T1000 (cell line): ENCODE measurements at regions not wholly inside any gene's neighbourhood (a gene's known extent, or its start where the extent isn't known, plus 50 kb on each side); places are given as distances from the start of the nearest gene placed in this dataset.
"Not testable (repeated sequence)": the region's sequence is repeated elsewhere in the genome, so short reads cannot be mapped to it uniquely, and the experiment has no call there.

Experiments used
- DNase-seq: peaks from one replicate; lab custom pipeline; 2025; ENCODE audit warnings: mixed read lengths; lab: John Stamatoyannopoulos, UW

DNA sequence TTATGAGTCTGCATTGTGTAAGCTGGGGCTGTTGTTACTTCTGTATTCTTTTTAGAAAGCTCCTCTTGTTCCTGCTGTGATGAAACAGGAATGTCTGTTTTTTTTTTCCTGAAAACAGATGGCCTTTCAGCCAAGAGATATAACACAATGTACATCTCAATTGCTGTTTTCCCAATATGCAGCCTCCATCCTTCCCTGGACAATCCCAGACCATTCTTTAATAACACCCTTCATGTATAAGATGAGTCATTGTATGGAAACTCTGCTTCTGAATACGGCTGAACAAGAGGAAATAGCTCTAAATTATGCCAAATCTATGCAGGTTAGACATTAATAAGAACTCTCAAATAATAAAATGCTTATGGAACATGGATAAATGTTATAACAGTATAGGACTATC is 60.2 kb upstream of the LRRC4C start:
- no peak for DNase-seq

DNA sequence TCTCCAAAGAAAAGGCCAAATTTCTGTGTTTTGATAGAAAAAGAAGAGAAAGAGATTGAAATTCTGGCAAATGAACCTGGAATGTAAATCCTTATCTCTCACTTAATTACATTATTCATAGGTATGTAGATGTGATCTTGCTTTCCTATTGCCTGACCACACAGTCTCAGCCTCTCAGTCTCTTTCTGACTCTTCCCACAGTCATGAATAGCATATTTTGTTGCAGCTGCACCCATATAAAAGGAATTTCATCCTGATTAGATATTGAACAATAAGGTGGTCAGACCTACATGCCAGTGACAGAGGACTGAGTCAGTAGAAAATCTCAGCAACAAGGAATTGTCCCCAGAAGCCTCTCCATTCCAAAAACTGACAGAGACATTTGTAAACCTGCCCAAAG is 62.9 kb upstream of the LRRC4C start:
- DNase-seq, result no peak

DNA sequence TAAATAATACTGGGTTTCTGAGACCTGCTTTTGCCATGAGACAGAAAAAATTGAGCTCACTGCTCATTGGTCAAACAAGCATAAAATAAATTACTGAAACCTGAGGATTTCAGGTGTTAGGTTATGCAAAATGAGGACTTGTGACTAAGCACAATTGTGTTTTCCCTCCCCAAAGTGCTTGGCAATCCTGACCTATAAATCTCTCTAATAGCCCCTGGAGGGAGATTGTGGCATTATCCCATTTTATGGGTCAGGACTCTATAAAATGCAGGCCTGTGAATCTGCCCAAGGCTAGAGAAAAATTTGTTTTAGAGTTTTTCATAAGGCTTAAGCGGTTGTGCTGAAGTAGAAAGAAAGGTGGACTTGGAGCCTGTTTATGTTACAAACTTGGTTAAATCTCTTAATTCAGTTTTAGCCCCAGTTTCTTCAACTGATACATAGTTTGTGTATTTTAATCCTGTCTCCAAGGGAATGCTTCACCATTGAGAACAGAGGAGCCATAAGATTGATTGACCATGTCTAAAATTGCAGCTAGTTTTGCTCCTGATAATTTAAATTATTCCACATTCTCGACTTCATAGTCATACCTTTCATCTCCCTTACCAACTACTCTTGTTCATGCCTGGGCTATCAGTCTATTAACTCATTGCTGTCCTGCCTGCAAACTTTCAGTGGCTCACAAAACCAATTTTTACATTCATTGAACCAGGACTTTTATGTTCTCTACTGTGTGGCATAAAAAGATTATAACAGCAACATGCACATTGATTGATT is 63.6 kb upstream of the LRRC4C start:
- no peak for DNase-seq

DNA sequence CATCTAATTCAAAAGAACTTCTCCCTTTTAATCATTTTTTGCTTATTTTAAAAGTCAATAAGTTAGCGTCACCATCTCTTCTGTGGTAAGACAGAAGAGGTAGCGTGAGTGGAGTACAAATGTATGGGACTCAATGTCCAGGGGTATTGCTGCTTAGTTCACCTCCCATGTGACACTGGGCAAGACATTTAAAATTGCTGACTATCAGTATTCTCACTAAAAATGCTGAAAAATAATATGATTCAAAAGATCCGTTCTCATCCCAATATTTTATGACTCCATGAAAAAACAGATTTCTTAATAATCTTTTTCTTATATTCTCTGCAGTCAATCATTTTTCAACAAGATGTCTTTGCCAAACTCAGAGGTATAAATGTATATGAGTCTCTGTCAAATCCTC is 68.1 kb upstream of the LRRC4C start:
- no peak for DNase-seq

DNA sequence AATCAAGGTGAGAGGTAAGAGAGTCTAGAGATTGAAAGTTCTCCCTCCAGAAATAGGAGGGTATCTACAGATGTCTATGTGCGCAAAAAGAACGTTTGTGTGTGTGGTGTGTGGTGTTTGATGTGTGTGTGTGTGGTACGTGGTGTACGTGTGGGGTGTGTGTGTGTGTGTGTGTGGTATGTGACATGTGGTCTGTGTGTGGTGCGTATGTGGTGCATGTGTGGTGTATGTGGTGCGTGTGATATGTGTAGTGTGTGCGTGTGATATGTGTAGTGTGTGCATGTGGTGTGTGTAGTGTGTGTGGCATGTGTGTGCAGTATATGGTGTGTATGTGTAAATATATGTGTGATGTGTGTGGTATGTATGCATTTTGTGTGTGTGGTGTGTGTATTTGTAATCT is 73.0 kb upstream of the LRRC4C start:
- no peak for DNase-seq

DNA sequence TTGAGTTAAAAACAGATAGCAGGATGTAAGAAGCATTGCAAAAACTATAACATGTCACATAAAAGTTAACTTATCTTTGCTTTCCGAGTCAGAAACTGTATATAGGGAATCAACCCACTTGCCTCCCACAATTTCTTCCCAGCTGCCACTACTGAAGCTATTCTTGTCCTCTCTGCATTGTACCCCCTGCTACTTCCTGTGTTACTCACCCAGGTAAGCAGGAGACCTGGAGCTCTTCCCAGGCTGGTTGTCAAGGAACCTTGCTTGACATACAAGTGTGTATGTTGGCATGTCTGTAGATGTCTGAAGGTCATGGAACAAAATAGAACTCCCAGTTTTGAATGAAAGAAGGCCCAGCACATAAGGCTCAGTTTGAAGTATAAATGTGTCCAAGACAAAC is 74.3 kb upstream of the LRRC4C start:
- DNase-seq, result no peak

DNA sequence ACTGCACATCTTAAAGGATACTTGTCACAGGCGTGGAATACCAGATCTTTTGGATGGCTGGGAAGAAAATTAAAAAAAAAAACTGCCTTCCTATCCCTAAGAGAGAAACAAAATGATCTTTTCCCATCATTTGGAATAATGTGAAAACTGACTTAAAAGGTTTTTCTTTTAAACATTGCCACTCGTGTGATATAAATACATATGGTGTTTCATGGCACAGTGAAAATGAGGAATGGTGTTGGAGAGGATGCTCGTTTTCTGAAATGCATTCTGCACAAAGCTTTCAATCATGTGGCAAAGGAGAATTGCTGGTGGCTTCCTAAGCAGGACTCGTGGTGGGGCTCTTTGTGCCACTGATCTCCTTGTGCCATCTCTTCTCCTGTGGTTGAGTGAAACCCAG is 74.9 kb upstream of the LRRC4C start:
- no peak for DNase-seq

DNA sequence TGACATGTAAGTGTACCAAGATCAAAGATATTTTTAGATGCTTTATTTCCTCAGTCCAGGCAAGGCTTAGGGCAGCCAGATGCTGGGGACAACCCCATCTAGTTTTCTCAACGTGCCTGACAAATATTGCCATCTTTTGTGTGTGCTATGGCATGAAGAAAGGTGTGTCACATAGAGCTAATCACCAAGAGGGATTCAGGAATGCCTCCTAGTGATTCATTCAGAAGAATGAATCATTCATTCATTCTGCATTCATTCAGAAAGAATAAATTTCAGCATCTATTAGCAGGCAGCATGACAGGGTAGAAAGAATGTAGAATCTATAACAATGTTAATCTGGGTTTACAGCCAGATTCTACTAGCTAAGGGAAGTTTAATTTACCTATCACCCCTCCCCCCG is 75.4 kb upstream of the LRRC4C start:
- no peak for DNase-seq

DNA sequence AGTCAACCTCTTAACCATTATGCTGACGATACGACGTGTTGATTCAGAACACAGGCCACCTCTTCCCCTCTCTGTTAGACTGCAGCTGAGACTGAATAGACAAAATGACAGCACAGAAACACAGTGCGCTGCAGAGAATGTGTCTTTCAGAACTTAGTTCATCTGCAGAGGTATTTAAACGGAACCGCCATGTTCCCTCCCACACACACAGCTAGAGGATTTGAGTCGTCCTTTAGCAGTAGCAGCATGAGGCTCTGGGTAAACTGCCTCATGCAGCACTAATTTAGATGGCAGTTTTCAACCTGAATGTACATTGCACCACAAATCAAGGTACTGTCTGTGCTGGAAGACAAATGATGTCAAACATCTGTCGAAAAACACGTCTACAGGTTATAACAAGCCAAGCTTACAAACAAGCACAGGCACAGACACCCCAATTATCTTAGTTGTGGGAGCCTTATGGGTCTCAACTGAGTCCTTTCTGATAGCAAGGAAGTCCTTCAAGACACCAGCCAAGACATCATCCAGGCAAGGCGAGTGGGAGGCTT is 76.6 kb upstream of the LRRC4C start:
- no peak for DNase-seq

DNA sequence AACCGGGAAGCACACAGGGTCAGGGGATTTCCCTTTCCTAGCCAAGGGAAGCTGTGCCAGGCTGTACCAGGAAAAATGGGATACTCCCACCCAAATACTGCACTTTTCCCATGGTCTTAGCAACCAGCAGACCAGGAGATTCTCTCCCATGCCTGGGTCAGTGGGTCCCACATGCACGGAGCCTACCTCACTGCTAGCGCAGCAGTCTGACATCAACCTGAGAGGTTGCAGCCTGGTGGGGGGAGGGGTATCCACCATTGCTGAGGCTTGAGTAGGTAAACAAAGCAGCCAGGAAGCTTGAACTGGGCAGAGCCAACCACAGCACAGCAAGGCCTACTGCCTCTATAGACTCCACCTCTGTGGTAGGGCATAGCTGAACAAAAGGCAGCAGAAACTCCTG is 85.5 kb upstream of the LRRC4C start:
- DNase-seq, result not testable (repeated sequence)

DNA sequence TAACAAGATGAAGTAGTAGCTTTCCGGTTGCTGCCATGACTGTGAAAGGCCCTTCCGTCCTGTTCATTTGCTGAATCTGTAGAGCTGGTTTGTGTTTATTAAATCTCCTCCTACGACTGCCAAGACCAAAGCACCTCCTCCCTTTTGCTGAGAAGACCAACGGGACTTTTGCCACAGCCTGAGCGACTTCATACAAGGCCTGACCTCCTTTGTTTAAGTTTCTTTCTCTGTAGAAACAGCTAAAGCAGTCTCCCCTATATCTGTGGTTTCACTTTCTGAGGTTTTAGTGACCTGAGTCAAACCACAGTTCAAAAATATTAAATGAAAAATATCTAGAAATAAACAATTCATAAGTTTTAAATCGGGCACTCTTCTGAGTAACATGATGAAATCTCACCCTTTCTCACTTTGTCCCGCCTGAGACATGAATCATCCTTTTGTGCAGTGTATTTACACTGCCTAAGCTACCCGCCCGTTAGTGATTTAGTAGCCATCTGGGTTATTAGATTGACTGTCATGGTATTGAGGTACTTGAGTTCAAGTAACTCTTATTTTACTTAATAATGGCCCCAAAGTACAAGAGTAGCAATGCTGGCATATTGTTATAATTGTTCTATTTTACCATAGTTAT is 119.1 kb upstream of the LRRC4C start:
- DNase-seq, result no peak

DNA sequence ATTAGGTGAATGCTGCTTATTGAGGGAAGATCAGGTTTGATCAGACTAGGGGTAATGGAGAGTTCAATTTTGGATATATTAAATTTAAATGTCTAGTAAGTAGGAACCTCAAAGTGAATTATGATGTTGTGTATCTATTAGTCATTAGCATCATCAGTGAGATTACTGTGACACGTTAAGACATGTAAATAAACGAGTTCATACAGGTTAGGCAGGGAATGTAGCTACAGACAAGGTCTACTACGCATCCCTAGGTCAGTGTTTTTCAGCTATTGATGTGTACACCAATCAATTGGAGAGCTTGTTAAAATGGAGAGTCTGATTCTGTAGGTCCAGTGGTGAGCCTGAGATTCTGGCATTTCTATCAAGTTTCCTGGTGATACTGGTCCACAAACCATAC is 120.1 kb upstream of the LRRC4C start:
- DNase-seq, result no peak

DNA sequence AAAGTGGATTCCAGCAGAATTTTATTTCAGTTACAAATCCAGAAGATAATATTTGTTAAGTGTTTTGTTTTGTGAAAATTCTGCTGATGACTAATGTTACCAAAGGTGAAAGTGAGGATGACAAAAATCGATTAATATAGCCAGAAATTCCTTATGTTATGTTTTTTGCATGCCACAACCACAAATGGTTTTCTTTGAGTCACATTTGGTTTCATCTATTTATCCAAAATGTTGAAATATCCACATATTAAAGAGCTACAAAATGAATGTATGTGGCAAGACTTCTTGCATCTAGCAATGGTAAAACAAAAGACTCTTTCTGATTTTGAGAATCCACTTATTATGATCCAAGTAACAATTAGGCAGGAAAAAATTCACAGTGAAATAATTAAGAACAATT is 150.1 kb upstream of the LRRC4C start:
- DNase-seq, result no peak

DNA sequence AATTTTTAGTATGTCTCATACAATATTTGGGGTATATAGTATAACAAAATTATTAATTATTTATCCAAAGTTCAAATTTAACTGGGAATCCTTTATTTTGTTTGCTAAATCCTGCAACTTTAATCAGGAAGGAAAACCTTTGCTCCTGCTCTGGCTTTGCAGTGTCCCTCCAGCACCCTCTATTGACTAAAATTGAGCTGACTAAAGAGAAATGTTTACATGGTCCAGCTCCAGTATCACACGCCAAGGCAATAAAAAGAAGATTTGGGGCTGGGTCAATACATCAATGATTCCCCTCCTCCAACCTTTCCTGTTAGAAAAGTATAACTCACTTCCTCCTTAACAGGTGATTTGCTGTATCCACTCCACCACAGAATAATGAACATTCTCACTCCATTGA is 153.0 kb upstream of the LRRC4C start:
- DNase-seq, result no peak

DNA sequence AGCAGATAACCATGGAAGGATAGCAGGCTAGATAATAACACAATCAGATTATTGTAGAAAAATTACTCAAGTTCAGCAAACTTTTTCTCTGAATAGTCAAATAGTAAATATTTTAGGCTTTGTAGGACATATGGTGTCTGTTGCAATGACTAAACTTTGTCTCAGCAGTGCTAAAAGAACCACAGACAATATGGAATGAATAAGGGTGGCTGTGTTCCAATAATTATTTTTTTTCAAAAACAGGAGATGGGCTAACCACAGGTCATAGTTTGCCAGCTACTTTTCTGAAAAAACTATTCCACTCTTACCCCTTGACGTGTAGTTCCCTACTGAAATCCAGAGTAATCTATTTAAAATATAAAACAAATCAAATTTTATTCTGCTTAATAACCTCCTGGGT is 153.9 kb upstream of the LRRC4C start:
- DNase-seq, result no peak

DNA sequence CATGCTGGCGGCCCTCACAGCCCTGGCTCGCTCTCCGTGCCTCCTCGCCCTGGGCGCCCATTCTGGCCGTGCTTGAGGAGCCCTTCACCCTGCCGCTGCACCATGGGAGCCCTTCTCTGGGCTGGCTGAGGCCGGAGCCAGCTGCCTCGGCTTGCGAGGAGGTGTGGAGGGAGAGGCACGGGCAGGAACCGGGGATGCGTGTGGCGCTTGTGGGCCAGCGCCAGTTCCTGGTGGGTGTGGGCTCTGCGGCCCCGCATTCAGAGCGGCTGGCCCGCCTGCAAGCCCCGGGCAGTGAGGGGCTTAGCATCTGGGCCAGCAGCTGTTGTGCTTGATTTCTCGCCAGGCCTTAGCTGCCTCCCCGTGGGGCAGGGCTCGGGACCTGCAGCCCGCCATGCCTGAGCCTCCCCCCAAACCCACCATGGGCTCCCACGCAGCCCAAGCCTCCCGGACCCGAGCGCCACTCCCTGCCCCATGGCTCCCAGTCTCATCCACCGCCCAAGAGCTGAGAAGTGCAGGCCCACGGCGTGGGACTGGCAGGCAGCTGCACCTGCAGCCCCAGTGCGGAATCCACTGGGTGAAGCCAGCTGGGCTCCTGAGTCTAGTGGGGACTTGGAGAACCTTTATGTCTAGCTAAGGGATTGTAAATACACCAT is 163.4 kb upstream of the LRRC4C start:
- DNase-seq, result no peak

DNA sequence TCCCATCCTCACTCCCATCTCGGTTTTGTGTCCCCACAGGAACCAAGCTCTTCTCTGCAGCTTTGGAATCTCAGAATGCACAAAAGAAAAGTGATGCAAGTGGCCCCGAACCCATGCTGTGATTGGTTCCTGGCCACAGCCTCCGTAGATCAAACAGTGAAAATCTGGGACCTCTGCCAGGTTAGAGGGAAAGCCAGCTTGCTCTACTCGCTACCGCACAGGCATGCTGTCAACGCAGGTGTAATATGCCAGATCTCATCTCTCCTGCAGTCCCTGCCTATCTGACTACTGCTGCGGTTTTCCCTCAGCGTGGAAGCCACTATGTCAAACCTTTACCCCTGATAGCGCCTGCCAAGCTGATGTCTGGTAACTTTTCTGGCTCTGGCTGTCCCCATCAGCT is 200.5 kb upstream of the LRRC4C start:
- DNase-seq, result no peak

DNA sequence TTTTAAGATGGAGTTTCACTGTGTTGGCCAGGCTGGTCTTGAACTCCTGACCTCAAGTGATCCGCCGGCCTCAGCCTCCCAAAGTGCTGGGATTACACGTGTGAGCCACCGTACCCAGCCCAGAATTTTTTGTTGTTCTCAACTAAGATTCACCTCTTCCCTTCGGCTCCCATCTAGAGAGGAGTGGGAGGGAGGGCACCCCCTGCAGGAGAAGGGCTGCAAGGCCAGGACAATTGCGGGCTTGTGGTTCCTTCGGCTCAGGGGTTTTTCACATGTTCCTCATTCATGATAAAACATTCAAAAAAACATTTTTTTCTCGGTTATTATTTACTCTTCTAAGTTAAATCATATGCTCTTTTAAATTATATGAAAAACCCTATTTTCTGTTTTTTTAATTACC is 201.1 kb upstream of the LRRC4C start:
- DNase-seq, result no peak

DNA sequence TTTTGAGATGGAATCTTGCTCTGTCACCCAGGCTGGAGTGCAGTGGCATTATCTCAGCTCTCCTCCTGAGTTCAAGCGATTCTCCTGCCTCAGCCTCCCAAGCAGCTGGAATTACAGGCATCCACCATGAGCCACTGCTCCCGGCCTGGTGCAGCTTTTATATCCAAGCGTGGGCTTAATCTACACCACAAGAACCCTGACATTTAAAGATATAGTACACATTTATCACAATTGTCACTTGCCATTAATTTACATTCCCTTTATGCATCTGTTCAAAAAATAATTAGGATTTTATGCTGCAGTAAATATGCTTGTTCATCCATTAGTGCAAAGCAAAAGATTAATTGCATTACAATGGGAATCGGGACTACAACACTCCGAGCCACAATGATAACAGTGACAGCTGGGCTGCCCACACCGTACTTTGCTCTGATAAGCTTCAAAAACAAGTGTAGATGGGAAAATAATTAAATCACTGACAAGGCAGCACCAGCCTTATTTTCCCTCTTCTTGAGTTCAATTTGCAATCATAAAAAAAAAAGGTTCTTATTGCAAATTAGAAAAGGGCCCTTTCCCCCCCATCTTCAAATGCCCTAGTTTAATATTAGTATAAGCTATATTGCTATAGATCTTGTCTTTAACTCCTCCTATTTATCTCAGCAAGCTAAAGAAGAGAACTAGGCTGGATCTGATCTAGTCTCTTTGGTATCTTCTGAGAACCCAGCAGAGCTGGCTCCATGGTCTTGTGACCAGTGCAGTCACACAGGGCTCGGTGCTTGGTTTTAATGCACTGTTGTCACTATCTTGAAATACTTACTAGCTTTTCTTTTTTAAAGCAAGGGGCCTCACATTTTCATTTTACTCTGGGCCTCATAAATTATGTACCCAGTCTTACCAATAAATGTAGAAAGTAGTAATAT is 206.2 kb upstream of the LRRC4C start:
- DNase-seq, result no peak

DNA sequence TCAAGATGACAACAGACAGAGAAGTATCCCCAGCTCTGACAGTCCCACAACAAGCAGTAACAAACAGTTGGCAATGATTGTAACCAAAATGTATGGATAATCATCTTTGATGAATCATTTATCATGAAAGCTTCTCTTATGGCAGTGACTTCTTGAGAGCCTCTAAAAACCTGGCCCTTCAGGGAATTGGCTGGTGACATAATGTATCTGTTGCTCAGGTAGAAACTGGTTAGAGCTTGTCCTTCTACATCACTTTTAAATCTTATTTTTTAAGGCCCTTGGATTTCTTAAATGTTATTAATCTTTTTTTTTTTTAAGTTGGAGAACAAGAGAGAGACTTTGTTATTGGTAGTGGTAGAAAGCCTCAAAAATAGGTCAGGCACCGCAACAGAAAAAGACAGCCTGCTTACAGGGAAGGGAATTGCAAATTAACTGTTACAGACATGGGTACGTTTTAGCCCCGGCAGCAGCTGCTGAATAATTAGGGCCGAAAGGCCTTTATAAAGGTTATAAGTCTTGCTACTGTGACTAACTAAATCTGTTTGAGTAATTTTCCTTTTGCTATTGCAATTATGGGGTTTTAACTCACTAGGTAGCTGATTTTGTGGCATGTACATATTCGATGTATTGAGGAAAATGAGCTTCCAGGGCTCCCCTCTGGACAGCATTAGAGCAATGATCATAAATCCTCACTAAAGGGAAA is 207.7 kb upstream of the LRRC4C start:
- DNase-seq, result no peak

DNA sequence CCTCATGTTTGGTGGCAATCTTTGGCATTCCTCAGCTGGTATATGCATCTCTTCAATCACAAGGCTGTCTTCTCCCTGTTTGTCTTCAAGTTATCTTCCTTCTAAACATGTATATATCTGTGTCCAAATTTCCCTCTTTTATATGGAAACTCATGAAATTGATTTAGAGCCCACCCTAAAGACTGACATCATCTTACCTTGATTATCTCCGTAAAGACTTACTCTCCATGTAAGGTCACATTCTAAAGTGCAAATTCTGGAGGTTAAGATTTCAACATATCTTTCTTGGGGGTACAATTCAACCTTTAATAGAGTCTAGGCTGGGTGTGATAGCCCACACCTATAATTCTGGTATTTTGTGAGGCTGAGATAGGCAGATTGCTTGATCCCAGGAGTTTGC is 215.8 kb upstream of the LRRC4C start:
- no peak for DNase-seq

DNA sequence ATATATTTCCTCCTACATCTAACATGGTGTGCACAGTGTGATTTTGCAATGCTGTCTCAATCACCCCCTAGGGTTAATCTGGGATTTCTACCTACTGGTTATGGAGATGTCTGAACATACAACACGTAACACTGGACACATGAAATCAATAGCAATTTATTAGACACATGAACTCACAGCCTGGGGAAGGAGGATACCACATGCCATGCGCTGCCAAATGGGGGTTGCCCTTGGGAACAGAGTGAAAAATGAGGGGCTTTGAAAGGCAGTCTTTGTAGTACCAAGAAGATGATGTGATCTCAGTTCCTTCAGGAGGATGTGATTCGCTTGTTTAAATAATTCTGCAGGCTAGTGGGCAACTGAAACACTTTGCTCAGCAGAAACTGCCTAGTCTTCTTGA is 253.6 kb upstream of the LRRC4C start:
- no peak for DNase-seq
